ENCODE measurements at regions not wholly inside any gene's neighbourhood (a gene's known extent, or its start where the extent isn't known, plus 50 kb on each side); places are given as distances from the start of the nearest gene placed in this dataset.

GRCh38 chr18:25456334-25457010 lies 104.5 kb upstream of the ZNF521 start:
- no peak for TF ChIP-seq CTCF (conservative IDR thresholded peaks at IDR 0.05)
- no peak for TF ChIP-seq ZFX (IDR thresholded peaks at IDR 0.05)

GRCh38 chr18:25455646-25456045 lies 103.7 kb upstream of the ZNF521 start:
- TF ChIP-seq CTCF (conservative IDR thresholded peaks at IDR 0.05) = no peak
- no peak for TF ChIP-seq ZFX (IDR thresholded peaks at IDR 0.05)

More at GRCh38 chr18:25456334-25457010, 104.5 kb upstream of the ZNF521 start:
- no peak overlapping the region for H3K27ac ChIP-seq

GRCh38 chr18:25455159-25455558 lies 103.2 kb upstream of the ZNF521 start:
- H3K27ac ChIP-seq = no peak overlapping the region
- TF ChIP-seq CTCF (conservative IDR thresholded peaks at IDR 0.05) (no peak), ZFX (IDR thresholded peaks at IDR 0.05) (no peak)

More at GRCh38 chr18:25455646-25456045, 103.7 kb upstream of the ZNF521 start:
- no peak overlapping the region for H3K27ac ChIP-seq

- TF ChIP-seq CTCF (conservative IDR thresholded peaks at IDR 0.05) = no peak
- no peak for TF ChIP-seq ZFX (IDR thresholded peaks at IDR 0.05)
- H3K27ac ChIP-seq = no peak overlapping the region
Measured at GRCh38 chr18:25454730-25455129, 102.8 kb upstream of the ZNF521 start.

- TF ChIP-seq CTCF (conservative IDR thresholded peaks at IDR 0.05) (no peak), ZFX (IDR thresholded peaks at IDR 0.05) (no peak)
- no peak overlapping the region for H3K27ac ChIP-seq
Measured at GRCh38 chr18:25454270-25454659, 102.3 kb upstream of the ZNF521 start.

GRCh38 chr18:25453556-25454269 lies 101.7 kb upstream of the ZNF521 start:
- no peak overlapping the region for H3K27ac ChIP-seq
- TF ChIP-seq ZFX (IDR thresholded peaks at IDR 0.05) (no peak), CTCF (conservative IDR thresholded peaks at IDR 0.05) (no peak)

- no peak overlapping the region for H3K27ac ChIP-seq
- TF ChIP-seq ZFX (IDR thresholded peaks at IDR 0.05) = no peak
- no peak for TF ChIP-seq CTCF (conservative IDR thresholded peaks at IDR 0.05)
Measured at GRCh38 chr18:25451077-25451658, 99.2 kb upstream of the ZNF521 start.
